IMR-90 (cell line): ENCODE measurements at regions not wholly inside any gene's neighbourhood (a gene's known extent, or its start where the extent isn't known, plus 50 kb on each side); places are given as distances from the start of the nearest gene placed in this dataset.

Experiments used
- ATAC-seq: fragments of 200-7000 bp; cut with Tn5 transposase; 2 replicates; pipeline ENCODE4 v1.9.1; 2020; ENCODE audit warnings: low read depth, mild to moderate bottlenecking, moderate library complexity
- BruUV-seq: library from RNA; stranded (reverse); fragments of 400-500 nt; replicated peaks from 2 replicates; lab custom pipeline; 2021; lab: Mats Ljungman, UMichigan
- CTCF ChIA-PET: fragments of 300-600 bp; formaldehyde crosslinking; extraction: SDS; loops from one replicate; lab custom pipeline; 2021; ENCODE audit warnings: antibody characterized with exemption; lab: Yijun Ruan, JAX
- POLR2A ChIA-PET: fragments of 300-600 bp; sonication (Branson Sonifier 250); formaldehyde crosslinking; loops from one replicate; lab custom pipeline; 2022; ENCODE audit warnings: antibody characterized with exemption; ENCODE audit not compliant: unreplicated experiment; lab: Charles Lee
- DNase-seq: peaks from one replicate; pipeline ENCODE4 v3.0.0; 2013
- H2AFZ ChIP-seq: replicated peaks from 2 replicates; pipeline ENCODE3; 2013; ENCODE audit warnings: low read length, mild to moderate bottlenecking; ENCODE audit not compliant: poor library complexity
- H2AK5ac ChIP-seq: 2 replicates; pipeline ENCODE4 v1.6.1; 2013; ENCODE audit warnings: low read depth, low read length, inconsistent platforms
- H2AK9ac ChIP-seq: replicated peaks from 2 replicates; pipeline ENCODE3; 2013; ENCODE audit warnings: mild to moderate bottlenecking, low read depth, low read length, moderate library complexity; ENCODE audit not compliant: poor library complexity
- H2BK120ac ChIP-seq: 2 replicates; pipeline ENCODE4 v1.6.1; 2013; ENCODE audit warnings: low read depth, low read length, inconsistent platforms
- H2BK15ac ChIP-seq: 3 replicates; pipeline ENCODE4 v1.6.1; 2013; ENCODE audit warnings: low read depth, low read length, inconsistent platforms
- H2BK20ac ChIP-seq: 2 replicates; pipeline ENCODE4 v1.6.1; 2013; ENCODE audit warnings: low read depth, mild to moderate bottlenecking, inconsistent platforms, low read length, moderate library complexity
- H2BK5ac ChIP-seq: 2 replicates; pipeline ENCODE4 v1.6.1; 2013; ENCODE audit warnings: mild to moderate bottlenecking, low read depth, low read length, inconsistent platforms; ENCODE audit not compliant: poor library complexity, severe bottlenecking
- H3K14ac ChIP-seq: replicated peaks from 2 replicates; pipeline ENCODE4 v1.6.1; 2013; ENCODE audit warnings: low read depth, low read length, inconsistent platforms
- H3K18ac ChIP-seq: 2 replicates; pipeline ENCODE4 v1.6.1; 2013; ENCODE audit warnings: low read depth, low read length, control low read depth
- H3K23ac ChIP-seq: 2 replicates; pipeline ENCODE4 v1.6.1; 2013; ENCODE audit warnings: low read depth, low read length, inconsistent platforms
- H3K27ac ChIP-seq: 2 replicates; pipeline ENCODE4 v1.5.1; 2013; ENCODE audit warnings: mild to moderate bottlenecking, control low read depth, low read length; ENCODE audit not compliant: insufficient read depth
- H3K27me3 ChIP-seq: 2 replicates; pipeline ENCODE4 v1.6.1; 2013; ENCODE audit warnings: low read length; ENCODE audit not compliant: control insufficient read depth, insufficient read depth
- H3K36me3 ChIP-seq: 2 replicates; pipeline ENCODE4 v1.6.1; 2013; ENCODE audit warnings: low read length, mixed read lengths; ENCODE audit not compliant: control insufficient read depth, insufficient read depth
- H3K4ac ChIP-seq: 2 replicates; pipeline ENCODE4 v1.6.1; 2013; ENCODE audit warnings: low read depth, low read length, inconsistent platforms
- H3K4me1 ChIP-seq: 2 replicates; pipeline ENCODE4 v1.6.1; 2013; ENCODE audit warnings: low read length, mixed read lengths; ENCODE audit not compliant: control insufficient read depth, insufficient read depth
- H3K4me2 ChIP-seq: 2 replicates; pipeline ENCODE4 v1.6.1; 2013; ENCODE audit warnings: low read depth, mild to moderate bottlenecking, control low read depth, low read length, moderate library complexity
- H3K4me3 ChIP-seq: 2 replicates; pipeline ENCODE4 v1.5.1; 2013; ENCODE audit warnings: low read depth, mild to moderate bottlenecking, control low read depth, low read length, moderate library complexity; ENCODE audit not compliant: insufficient read depth
- H3K56ac ChIP-seq: 2 replicates; pipeline ENCODE4 v1.6.1; 2013; ENCODE audit warnings: low read length, inconsistent platforms; ENCODE audit not compliant: insufficient read depth; ENCODE audit errors: extremely low read depth
- H3K79me1 ChIP-seq, 2 experiments: 2 replicates each; pipeline ENCODE4 v1.6.1; 2013; ENCODE audit warnings: low read length in 2 of 2, inconsistent platforms in 1 of 2, low read depth in 1 of 2
- H3K9ac ChIP-seq: 2 replicates; pipeline ENCODE4 v1.6.1; 2013; ENCODE audit warnings: low read depth, low read length, control low read depth
- H3K9me1 ChIP-seq: 2 replicates; pipeline ENCODE4 v1.6.1; 2013; ENCODE audit warnings: low read length, inconsistent platforms; ENCODE audit not compliant: insufficient read depth
- H3K9me3 ChIP-seq: 2 replicates; pipeline ENCODE4 v1.6.1; 2013; ENCODE audit warnings: low read length; ENCODE audit not compliant: control insufficient read depth, insufficient read depth
- H4K20me1 ChIP-seq: 2 replicates; pipeline ENCODE4 v1.6.1; 2013; ENCODE audit warnings: low read length, inconsistent platforms; ENCODE audit not compliant: insufficient read depth
- H4K5ac ChIP-seq: 2 replicates; pipeline ENCODE4 v1.6.1; 2013; ENCODE audit warnings: mild to moderate bottlenecking, low read depth, low read length, control low read depth
- H4K8ac ChIP-seq, 2 experiments: 2 replicates each; pipeline ENCODE4 v1.6.1; 2013; ENCODE audit warnings: low read depth in 2 of 2, low read length in 2 of 2, control low read depth in 1 of 2, inconsistent platforms in 1 of 2
- H4K91ac ChIP-seq: 2 replicates; pipeline ENCODE4 v1.6.1; 2013; ENCODE audit warnings: low read depth, low read length, inconsistent platforms; ENCODE audit not compliant: insufficient read depth
- BHLHE40 ChIP-seq: fragments of 150-350 bp; IDR thresholded peaks from 2 replicates; pipeline ENCODE4 v1.6.1; 2016; ENCODE audit warnings: mild to moderate bottlenecking, low read depth, low read length
- CEBPB ChIP-seq: IDR thresholded peaks from 2 replicates; pipeline ENCODE4 v1.6.1; 2012; ENCODE audit warnings: low read depth, low read length, improper control_type of control experiment
- CHD1 ChIP-seq: IDR thresholded peaks from 2 replicates; pipeline ENCODE4 v1.6.1; 2012; ENCODE audit warnings: low read depth, low read length, improper control_type of control experiment
- CTCF ChIP-seq: conservative IDR thresholded peaks from 2 replicates; pipeline ENCODE4 v1.5.1; 2012; ENCODE audit warnings: mild to moderate bottlenecking, low read depth, low read length, improper control_type of control experiment
- ELK1 ChIP-seq: fragments of 150-350 bp; IDR thresholded peaks from 2 replicates; pipeline ENCODE4 v1.6.1; 2016; ENCODE audit warnings: low read depth, mild to moderate bottlenecking, low read length, moderate library complexity, borderline replicate concordance
- FOS ChIP-seq: fragments of 150-350 bp; IDR thresholded peaks from 2 replicates; pipeline ENCODE4 v1.6.1; 2016; ENCODE audit warnings: low read depth, low read length
- MAFK ChIP-seq: IDR thresholded peaks from 2 replicates; pipeline ENCODE4 v1.6.1; 2012; ENCODE audit warnings: low read depth, low read length, improper control_type of control experiment
- MAZ ChIP-seq: IDR thresholded peaks from 2 replicates; pipeline ENCODE4 v1.6.1; 2012; ENCODE audit warnings: low read depth, mild to moderate bottlenecking, low read length, improper control_type of control experiment, moderate library complexity, borderline replicate concordance
- MXI1 ChIP-seq: IDR thresholded peaks from 2 replicates; pipeline ENCODE4 v1.6.1; 2012; ENCODE audit warnings: low read depth, mild to moderate bottlenecking, low read length, moderate library complexity, borderline replicate concordance
- NFE2L2 ChIP-seq: fragments of 150-350 bp; IDR thresholded peaks from 2 replicates; pipeline ENCODE4 v1.6.1; 2016; ENCODE audit warnings: low read depth, mild to moderate bottlenecking, low read length
- POLR2A ChIP-seq: IDR thresholded peaks from 2 replicates; pipeline ENCODE4 v1.6.1; 2012; ENCODE audit warnings: mild to moderate bottlenecking, low read depth, low read length
- RAD21 ChIP-seq: IDR thresholded peaks from 2 replicates; pipeline ENCODE4 v1.6.1; 2012; ENCODE audit warnings: low read length, improper control_type of control experiment
- RCOR1 ChIP-seq: IDR thresholded peaks from 2 replicates; pipeline ENCODE4 v1.6.1; 2012; ENCODE audit warnings: mild to moderate bottlenecking, low read length, improper control_type of control experiment; ENCODE audit not compliant: insufficient replicate concordance
- RFX5 ChIP-seq: IDR thresholded peaks from 2 replicates; pipeline ENCODE4 v1.8.0; 2012; ENCODE audit warnings: low read depth, mild to moderate bottlenecking, low read length, moderate library complexity
- SMC3 ChIP-seq: fragments of 150-350 bp; IDR thresholded peaks from 2 replicates; pipeline ENCODE4 v1.6.1; 2016; ENCODE audit warnings: low read depth, mild to moderate bottlenecking, antibody characterized with exemption, low read length, moderate library complexity
- USF2 ChIP-seq: fragments of 150-350 bp; IDR thresholded peaks from 2 replicates; pipeline ENCODE4 v1.6.1; 2017; ENCODE audit warnings: mild to moderate bottlenecking, antibody characterized with exemption, low read length, low read depth
- WGBS, 2 experiments: methylation state at CpG; one replicate each; pipeline versions ENCODE4 v1.1.5 to v1.1.7; 2013; ENCODE audit warnings: missing lambda C conversion rate in 2 of 2; ENCODE audit not compliant: insufficient read length in 1 of 2; ENCODE audit errors: extremely low coverage in 2 of 2; 5-methylcytosine and 5-hydroxymethylcytosine counted together
- dilution Hi-C: fragments of 300-500 bp; cut with HindIII; formaldehyde crosslinking; loops from one replicate; pipeline ENCODE4 v1.14.3; 2018; ENCODE audit warnings: low sequenced_read_pairs; ENCODE audit not compliant: unreplicated experiment
- in situ Hi-C: fragments of 300-500 bp; cut with MboI; formaldehyde crosslinking; loops from 3 replicates; pipeline ENCODE4 v1.14.3; 2019; ENCODE audit warnings: low sequenced_read_pairs, inconsistent platforms, mixed read lengths
- intact Hi-C: fragments of 100-400 bp; cut with micrococcal nuclease; formaldehyde crosslinking; loops from 2 replicates; pipeline ENCODE4 v1.10.0; 2022

GRCh38 chr1:91101328-91101727 lies 79.5 kb upstream of the ZNF644 start:
- POLR2A ChIA-PET, result no interaction called here
- 100% methylated on average over 1 of the region's 5 CpGs; no CpG with 5 or more reads in 1 of the 2 experiments for WGBS, 2 experiments
- H4K91ac ChIP-seq, result no peak overlapping the region

More at GRCh38 chr1:91101328-91101727, 79.5 kb upstream of the ZNF644 start:
- Histone ChIP-seq H3K18ac (no peak overlapping the region), H2BK120ac (no peak overlapping the region), H3K36me3 (no peaks in the 10 kb centered on the region), H2AK9ac (no peak overlapping the region), H3K4me3 (no peak overlapping the region), H4K5ac (no peak overlapping the region), H3K4me2 (no peak overlapping the region), H2BK15ac (no peak overlapping the region), H4K20me1 (no peaks in the 10 kb centered on the region), H3K9ac (no peak overlapping the region), H3K4me1 (no peaks in the 10 kb centered on the region), H2BK5ac (no peak overlapping the region), H2BK20ac (no peak overlapping the region), H3K23ac (no peak overlapping the region), H3K27ac (no peak overlapping the region), H3K4ac (no peak overlapping the region), H3K9me3 (no peaks in the 10 kb centered on the region), H2AFZ (no peak overlapping the region), H3K27me3 (no peaks in the 10 kb centered on the region), H3K9me1 (no peaks in the 10 kb centered on the region), H2AK5ac (no peak overlapping the region), H4K8ac (no peak overlapping the region), H3K14ac (no peak overlapping the region), H3K56ac (no peak overlapping the region), H3K79me1 (no peaks in the 10 kb centered on the region)
- in situ Hi-C loops (no loop called here), dilution Hi-C loops (no loop called here), intact Hi-C loops (no loop called here)
- ATAC-seq, result no peak
- DNase-seq, result no peak
- CTCF ChIA-PET, result no interaction called here
- TF ChIP-seq RFX5 (no peak), BHLHE40 (no peak), RCOR1 (no peak), FOS (no peak), MAZ (no peak), ELK1 (no peak), CHD1 (no peak), RAD21 (no peak), USF2 (no peak), CEBPB (no peak), CTCF (no peak), MAFK (no peak), POLR2A (no peak), SMC3 (no peak), NFE2L2 (no peak), MXI1 (no peak)
- no TSS peak for BruUV-seq
